ENCODE measurements at regions not wholly inside any gene's neighbourhood (a gene's known extent, or its start where the extent isn't known, plus 50 kb on each side); places are given as distances from the start of the nearest gene placed in this dataset.

- TF ChIP-seq POLR2A (IDR thresholded peaks at IDR 0.05; ENCODE audit: low read depth, low read length), result no peak
- TF ChIP-seq TAF1 (IDR thresholded peaks at IDR 0.05; ENCODE audit: borderline replicate concordance, low read depth, low read length), result no peak
These were observed 242.5 kb upstream of the VCX3A start for GRCh38 chrX:6777238-6778002.
